Mucosa of stomach (tissue), 1 donor: ENCODE measurements at regions not wholly inside any gene's neighbourhood (a gene's known extent, or its start where the extent isn't known, plus 50 kb on each side); places are given as distances from the start of the nearest gene placed in this dataset.

ENCODE experiments used
- H3K27me3 ChIP-seq: one replicate; pipeline ENCODE4 v1.7.0; 2013; ENCODE audit warnings: mild to moderate bottlenecking, low read length; ENCODE audit not compliant: control insufficient read depth, insufficient read depth
- H3K36me3 ChIP-seq: one replicate; pipeline ENCODE4 v1.7.0; 2013; ENCODE audit warnings: low read length; ENCODE audit not compliant: control insufficient read depth, insufficient read depth
- H3K4me1 ChIP-seq: one replicate; pipeline ENCODE4 v1.7.0; 2013; ENCODE audit warnings: mild to moderate bottlenecking, low read length; ENCODE audit not compliant: control insufficient read depth, insufficient read depth
- H3K4me3 ChIP-seq: one replicate; pipeline ENCODE4 v1.7.0; 2013; ENCODE audit warnings: low read length
- H3K9ac ChIP-seq: one replicate; pipeline ENCODE4 v1.7.0; 2013; ENCODE audit warnings: mild to moderate bottlenecking, low read length, moderate library complexity
- H3K9me3 ChIP-seq: one replicate; pipeline ENCODE4 v1.7.0; 2013; ENCODE audit warnings: mild to moderate bottlenecking, low read length, moderate library complexity; ENCODE audit not compliant: control insufficient read depth
- donor health status: Pancreatic carcinoma.

DNA sequence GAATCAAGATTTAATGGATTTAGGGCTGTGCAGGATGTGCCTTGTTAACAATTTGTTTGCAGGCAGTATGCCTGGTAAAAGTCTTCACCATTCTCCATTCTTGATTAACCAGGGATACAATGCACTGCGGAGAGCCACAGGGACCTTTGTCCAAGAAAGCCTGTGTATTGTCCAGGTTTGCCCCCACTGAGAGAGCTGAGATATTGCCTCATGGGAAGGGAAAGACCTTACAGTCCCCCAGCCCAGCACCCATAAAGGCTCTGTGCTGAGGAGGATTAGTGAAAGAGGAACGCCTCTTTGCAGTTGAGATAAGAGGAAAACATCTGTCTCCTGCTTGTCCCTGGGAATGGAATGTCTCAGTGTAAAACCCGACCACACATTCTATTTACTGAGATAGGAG is 2169.6 kb downstream of the TP53TG3F start:
- no peaks in the 10 kb centered on the region for H3K9me3 ChIP-seq

DNA sequence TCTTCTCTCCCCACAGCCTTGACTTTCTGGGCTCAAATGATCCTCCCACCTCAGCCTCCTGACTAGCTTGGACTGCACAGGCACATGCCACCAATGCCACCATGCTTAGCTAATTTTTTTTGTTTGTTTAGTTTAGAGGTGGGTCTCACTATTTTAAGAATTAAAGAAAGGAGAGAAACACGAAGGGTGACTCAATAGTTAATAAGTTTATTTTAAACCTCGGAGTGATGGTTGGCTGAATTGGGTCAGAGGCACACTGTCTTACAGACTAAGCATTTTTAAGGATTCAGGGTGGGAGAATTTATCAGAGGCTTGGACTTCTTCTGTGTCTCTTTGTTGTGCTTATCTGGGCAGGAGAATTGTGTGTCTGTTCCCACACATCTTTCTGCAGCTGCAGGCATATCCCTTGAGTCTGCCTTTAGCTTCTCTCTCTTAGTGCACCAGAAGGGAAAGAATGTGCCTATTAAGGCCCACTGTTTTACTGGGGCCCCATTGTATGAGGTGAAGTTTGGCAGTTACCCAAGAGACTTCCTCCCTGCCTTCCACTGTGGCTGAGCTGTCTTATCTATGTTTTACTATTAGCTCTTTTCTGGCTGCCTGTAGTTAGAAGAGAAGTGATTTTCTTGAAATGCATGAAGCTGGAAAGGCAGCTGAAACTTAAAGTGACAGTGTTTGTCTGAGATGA is 2172.0 kb downstream of the TP53TG3F start:
- H3K9me3 ChIP-seq = no peaks in the 10 kb centered on the region
- H3K9ac ChIP-seq = no peak overlapping the region
- no peaks in the 10 kb centered on the region for H3K27me3 ChIP-seq
- H3K4me3 ChIP-seq = no peak overlapping the region
- no peaks in the 10 kb centered on the region for H3K4me1 ChIP-seq
- no peaks in the 10 kb centered on the region for H3K36me3 ChIP-seq

More for the DNA sequence above, 2169.6 kb downstream of the TP53TG3F start:
- no peaks in the 10 kb centered on the region for H3K4me1 ChIP-seq
- H3K36me3 ChIP-seq = no peaks in the 10 kb centered on the region
- no peak overlapping the region for H3K9ac ChIP-seq
- H3K4me3 ChIP-seq = no peak overlapping the region
- H3K27me3 ChIP-seq = no peaks in the 10 kb centered on the region

GRCh38 chr16:35636480-35637230 is 2177.2 kb downstream of the TP53TG3F start:
- Histone ChIP-seq H3K9ac (no peak overlapping the region), H3K4me1 (no peaks in the 10 kb centered on the region), H3K9me3 (no peaks in the 10 kb centered on the region), H3K27me3 (no peaks in the 10 kb centered on the region), H3K36me3 (no peaks in the 10 kb centered on the region), H3K4me3 (no peak overlapping the region)

DNA sequence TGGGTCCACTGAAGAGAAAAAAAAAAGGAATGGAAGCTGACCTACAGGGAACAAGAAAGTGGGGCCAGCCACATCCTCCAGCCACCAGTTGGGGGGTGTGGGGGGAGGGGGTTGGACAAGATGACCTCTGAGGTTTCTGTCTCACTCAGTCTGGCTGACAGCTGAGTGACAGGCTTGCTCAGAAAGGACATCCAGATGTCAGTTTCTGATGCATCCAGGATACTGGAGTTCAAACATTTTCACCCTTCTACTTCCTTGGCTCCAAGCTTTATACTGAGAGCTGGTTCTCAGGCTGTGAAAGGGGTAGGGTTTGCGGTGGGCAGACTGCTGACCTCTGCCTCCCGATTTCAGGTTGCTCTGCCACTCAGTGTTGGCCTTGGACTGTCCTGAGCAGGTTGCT is 2178.3 kb downstream of the TP53TG3F start:
- no peaks in the 10 kb centered on the region for H3K4me1 ChIP-seq
- no peak overlapping the region for H3K9ac ChIP-seq
- H3K36me3 ChIP-seq = no peaks in the 10 kb centered on the region
- H3K9me3 ChIP-seq = no peaks in the 10 kb centered on the region
- no peak overlapping the region for H3K4me3 ChIP-seq
- no peaks in the 10 kb centered on the region for H3K27me3 ChIP-seq

DNA sequence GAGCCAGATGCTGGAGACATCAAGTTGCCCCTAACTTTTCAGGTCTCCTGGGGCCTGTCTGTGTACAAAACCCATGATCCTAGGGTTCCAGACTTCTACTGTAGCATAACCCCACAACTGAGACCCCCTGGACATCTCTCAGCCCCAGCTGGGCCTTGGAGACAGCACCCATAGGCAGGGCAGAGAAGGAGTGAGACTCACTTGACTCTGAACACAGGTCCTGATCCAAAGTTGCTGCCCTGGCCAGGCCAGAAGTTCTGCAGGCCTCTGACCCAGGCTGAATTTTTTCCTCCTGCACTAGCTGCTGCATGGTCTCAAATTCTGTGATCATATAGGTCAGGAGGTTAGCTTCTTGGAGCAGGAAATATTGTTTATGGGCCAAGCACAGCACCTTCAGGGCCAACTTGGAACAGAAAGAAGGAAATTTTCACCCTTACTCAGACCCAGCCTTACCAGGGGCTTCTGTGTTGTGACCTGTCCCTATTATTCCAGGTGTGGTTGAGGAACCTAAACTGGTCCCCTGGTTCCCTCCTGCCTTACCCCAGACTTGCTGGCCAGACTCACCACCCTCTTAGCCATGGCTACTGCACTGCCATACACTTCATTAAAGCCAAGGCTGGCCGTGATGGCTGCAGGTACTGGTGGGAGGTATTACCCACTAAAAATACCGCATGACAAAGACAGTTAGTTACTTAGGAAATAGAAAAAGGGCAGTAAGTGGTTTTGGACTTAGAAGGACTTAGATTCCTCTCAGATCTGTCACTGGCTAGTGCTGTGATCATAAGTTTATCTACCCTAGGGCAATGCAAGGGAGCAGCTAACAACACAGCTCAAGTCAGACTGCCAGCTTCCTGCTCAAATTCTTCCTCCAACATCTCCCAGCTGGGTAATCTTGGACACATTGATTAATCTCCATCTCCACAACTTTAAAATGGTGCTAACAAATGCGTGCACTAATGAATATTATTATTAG is 2180.1 kb downstream of the TP53TG3F start:
- Histone ChIP-seq H3K4me1 (no peaks in the 10 kb centered on the region), H3K9ac (no peak overlapping the region), H3K27me3 (no peaks in the 10 kb centered on the region), H3K9me3 (no peaks in the 10 kb centered on the region), H3K36me3 (no peaks in the 10 kb centered on the region), H3K4me3 (no peak overlapping the region)

DNA sequence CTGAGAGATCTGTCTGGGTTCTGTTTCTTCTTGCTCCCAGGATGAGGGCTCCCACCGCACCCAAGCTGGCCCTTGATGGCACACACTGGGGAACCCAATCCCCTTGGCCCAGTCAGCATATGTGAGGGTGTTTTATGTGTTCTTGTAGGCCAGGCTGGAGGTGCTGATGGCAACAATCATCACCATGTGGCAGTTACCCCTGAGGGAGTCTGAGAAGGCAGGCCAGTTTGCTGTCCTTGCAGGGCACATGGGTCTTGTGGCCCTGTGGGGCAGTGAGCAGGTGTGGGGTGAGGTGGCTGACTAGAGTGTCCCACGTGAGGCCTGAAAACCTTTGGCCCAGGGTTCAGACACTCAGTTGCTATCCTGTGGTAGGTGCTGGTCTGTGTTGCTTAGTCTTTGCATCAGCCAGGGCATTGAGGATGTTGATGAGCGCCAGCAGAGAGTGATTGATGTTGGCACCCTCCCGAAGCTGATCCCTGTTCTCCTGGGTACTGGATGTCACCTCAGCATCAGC is 2183.0 kb downstream of the TP53TG3F start:
- Histone ChIP-seq H3K4me1 (no peaks in the 10 kb centered on the region), H3K9ac (no peak overlapping the region), H3K9me3 (no peaks in the 10 kb centered on the region), H3K4me3 (no peak overlapping the region), H3K27me3 (no peaks in the 10 kb centered on the region), H3K36me3 (no peaks in the 10 kb centered on the region)

DNA sequence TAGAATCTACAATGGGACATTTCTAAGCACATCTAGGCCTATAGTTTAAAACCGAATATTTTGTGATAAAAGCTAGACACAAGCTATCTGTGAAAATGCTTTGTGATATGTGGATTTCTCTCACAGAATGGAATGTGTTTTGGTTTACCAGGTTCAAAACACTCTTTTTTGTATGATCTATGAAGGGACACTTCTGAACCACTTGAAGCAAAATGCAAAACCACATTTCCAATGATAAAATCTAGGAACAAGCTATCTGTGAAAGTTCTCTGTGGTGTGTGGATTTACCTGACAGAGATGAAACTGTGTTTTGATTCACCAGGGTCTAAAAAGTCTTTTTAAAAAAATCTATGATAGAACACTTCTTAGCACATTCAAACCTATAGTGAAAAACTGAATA is 2192.4 kb downstream of the TP53TG3F start:
- Histone ChIP-seq H3K9me3 (no peaks in the 10 kb centered on the region), H3K36me3 (no peaks in the 10 kb centered on the region), H3K27me3 (no peaks in the 10 kb centered on the region), H3K9ac (no peak overlapping the region), H3K4me1 (no peaks in the 10 kb centered on the region), H3K4me3 (no peak overlapping the region)

DNA sequence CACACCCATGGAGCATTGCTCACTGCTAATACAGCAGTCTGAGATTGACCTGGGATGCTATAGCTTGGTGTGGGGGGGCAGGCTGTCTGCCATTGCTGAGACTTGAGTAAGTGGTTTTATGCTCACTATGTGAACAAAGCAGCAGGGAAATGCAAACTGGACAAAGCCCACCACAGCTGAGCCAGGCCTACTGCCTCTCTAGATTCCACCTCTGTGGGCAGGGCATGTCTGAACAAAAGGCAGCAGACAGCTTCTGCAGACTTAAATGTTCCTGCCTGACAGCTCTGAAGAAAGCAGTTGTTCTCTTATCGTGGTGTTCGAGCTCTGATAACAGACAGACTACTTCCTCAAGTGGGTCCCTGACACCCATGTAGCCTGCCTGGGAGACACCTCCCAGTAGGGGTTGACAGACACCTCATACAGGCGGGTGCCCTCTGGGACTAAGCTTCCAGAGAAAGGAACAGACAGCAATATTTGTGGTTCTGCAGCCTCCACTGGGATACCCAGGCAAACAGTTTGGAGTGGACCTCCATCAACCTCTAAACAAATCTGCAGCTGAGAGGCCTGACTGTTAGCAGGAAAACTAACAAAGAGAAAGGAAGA is 2204.8 kb downstream of the TP53TG3F start:
- no peaks in the 10 kb centered on the region for H3K9me3 ChIP-seq
- H3K4me1 ChIP-seq = no peaks in the 10 kb centered on the region
- H3K27me3 ChIP-seq = no peaks in the 10 kb centered on the region
- H3K9ac ChIP-seq = no peak overlapping the region
- no peak overlapping the region for H3K4me3 ChIP-seq
- H3K36me3 ChIP-seq = no peaks in the 10 kb centered on the region

GRCh38 chr16:35685085-35685484 is 2225.7 kb downstream of the TP53TG3F start:
- H3K36me3 ChIP-seq = no peaks in the 10 kb centered on the region
- H3K4me3 ChIP-seq = no peak overlapping the region
- no peaks in the 10 kb centered on the region for H3K27me3 ChIP-seq
- no peaks in the 10 kb centered on the region for H3K9me3 ChIP-seq
- H3K4me1 ChIP-seq = no peaks in the 10 kb centered on the region
- no peak overlapping the region for H3K9ac ChIP-seq

DNA sequence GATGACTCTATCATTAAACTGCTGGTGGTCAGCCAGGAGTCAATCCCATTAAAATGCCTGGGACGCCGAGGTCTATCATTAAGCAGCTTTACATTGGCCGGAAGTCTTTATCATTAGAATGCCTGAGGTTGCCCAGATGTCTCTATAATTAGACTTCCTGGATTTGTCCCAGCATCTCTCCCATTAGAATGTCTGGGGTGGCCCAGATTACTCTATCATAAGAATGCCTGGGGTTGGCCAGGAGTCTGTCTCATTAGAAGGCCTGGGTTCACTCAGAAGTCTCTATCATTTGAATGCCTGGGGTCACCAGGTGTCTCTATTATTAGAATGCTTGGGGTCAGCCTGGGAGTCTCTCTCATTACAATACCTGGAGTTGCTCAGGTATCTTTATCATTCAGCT is 2227.2 kb downstream of the TP53TG3F start:
- no peak overlapping the region for H3K4me3 ChIP-seq
- H3K9ac ChIP-seq = no peak overlapping the region
- no peaks in the 10 kb centered on the region for H3K9me3 ChIP-seq
- no peaks in the 10 kb centered on the region for H3K27me3 ChIP-seq
- H3K4me1 ChIP-seq = no peaks in the 10 kb centered on the region
- H3K36me3 ChIP-seq = no peaks in the 10 kb centered on the region

GRCh38 chr16:35687071-35687470 is 2227.7 kb downstream of the TP53TG3F start:
- Histone ChIP-seq H3K4me3 (no peak overlapping the region), H3K27me3 (no peaks in the 10 kb centered on the region), H3K9ac (no peak overlapping the region), H3K36me3 (no peaks in the 10 kb centered on the region), H3K4me1 (no peaks in the 10 kb centered on the region), H3K9me3 (no peaks in the 10 kb centered on the region)
